HUDEP-2 (cell line): ENCODE measurements at regions not wholly inside any gene's neighbourhood (a gene's known extent, or its start where the extent isn't known, plus 50 kb on each side); places are given as distances from the start of the nearest gene placed in this dataset.
A peak's percentile ranks its signal among the peaks of the same experiment; 100 is the strongest.

Source experiments
- DNase-seq, 76 experiments: peaks; one replicate each; lab custom pipeline; 2025; ENCODE audit not compliant: unreplicated experiment in 76 of 76; lab: John Stamatoyannopoulos, UW

DNA sequence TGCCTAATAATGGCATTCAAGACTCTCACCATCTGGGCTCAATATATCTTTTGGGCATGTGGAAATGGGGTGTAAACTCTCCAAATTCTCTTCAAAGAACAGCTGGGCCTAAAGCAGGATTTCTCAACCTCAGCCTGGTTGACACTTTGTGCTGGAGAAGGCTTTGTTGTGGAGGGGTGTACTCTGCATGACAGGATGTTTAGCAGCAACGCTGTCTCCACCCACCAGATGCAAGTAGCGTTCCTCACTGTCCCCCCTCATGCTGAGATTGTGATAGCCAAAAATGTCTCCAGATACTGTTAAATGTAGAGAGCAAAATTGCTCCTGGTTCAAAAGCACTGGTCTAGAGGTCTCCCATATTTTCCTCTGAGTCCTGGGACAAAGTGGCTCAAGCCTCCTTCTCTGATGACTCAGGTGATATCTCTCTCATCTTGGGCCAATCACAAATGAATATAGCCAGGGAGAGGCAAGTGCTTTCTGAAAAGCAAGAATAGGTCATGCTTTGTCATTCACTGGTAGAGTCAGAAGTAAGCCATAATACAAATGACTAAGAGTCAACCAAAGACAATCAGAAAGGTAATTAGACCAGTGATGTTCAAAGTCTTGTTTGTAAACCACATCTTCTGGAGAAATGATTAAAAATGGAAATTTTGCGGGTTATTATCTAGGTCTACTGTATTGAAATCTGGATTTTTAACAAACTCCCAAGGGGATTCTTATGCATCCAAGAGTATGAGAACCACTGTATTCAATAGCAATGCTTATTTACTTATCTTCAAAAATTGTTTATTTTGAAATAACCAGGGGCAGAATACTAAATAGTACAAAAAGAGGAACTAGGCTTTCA lies 330.8 kb downstream of the PTEN start:
- no peak for DNase-seq

- DNase-seq: no peak
Observed at GRCh38 chr10:88194961-88195367, 331.5 kb downstream of the PTEN start.

GRCh38 chr10:88195841-88196240 lies 332.4 kb downstream of the PTEN start:
- no peak for DNase-seq

- DNase-seq: peak in 6 of 76 experiments; percentile 1 to 41 (median 10)
Observed at GRCh38 chr10:88196291-88196690, 332.9 kb downstream of the PTEN start.

- DNase-seq: no peak
Observed at GRCh38 chr10:88198023-88198422, 334.6 kb downstream of the PTEN start.

DNA sequence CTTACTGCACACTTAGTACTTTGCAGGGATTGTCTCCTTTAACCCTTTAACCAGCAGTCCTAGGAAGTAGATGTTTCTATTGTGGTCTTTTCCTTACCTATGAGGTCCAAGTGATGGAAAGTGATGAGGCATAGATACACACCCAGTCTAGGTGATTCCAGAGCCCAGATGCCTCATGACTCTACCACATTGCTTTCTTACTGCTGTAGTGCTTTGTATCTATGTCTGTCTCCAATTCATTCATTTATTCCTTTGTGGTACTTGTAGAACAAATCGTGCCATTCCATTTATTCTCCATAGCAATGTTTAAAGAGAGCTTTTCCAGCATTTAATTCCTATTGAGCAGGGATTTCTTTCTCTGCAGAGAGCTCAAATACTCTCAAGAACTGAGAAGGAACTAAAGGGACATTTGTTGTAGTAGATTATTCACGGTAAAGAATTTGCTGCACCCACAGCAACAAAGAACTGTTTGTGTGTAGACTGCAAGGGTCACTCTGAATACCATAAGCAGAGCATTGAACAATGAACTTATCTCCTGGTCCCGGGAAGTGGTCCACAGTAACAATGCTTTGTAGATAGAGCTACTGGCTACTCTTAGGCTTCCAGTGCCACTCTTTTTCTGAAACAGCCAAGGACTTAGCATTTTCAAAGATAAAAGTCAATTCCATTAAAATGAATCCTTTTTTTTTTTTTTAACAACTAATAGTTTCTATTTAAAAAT lies 337.0 kb downstream of the PTEN start:
- no peak for DNase-seq

DNA sequence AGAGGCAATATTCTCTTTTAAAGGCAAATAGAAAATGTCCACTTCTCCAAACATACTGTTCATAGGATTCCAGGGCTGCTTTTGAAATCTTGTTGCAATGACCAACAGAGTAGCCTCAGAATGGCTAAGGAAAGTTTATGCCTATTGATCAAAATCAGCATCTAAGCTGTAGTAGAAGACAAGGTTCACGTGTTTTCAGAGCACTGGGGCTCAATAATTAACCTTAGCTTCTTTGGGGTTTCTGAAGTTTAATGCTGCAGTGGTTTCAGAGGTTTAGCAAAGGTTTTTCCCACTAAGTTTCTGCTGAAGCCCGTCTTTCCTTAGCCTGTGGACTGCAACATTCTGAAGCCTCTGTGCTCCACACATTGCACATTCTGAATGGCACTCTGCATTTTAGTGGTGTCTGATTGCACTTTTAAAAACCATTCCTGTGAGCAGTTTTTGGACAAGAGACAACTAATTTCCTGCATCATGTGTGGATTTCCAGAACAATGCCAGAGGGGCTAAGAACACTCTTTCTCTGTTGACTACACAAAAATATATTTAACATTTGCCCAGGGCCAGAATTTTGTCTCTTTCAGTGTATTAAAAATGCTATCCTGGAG lies 342.5 kb downstream of the PTEN start:
- no peak for DNase-seq

DNA sequence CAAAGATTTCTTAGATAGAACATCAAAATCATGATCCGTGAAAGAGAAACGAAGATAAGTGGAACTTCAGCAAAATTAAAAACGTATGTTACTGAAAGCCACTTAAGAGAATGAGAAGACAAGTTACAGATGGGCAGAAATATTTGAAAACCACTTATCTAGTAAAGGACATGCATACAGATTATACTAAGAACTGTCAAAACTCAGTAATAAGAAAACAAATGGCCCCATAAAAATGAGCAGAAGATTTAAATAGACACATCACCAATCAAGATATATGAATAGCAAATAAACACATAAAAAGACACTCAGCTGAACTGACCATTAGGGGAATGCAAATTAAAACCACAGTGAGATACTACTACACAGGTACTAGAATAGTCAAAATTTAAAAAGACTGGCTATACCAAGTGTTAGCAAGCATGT lies 343.7 kb downstream of the PTEN start:
- no peak for DNase-seq

GRCh38 chr10:88209231-88209630 lies 345.8 kb downstream of the PTEN start:
- no peak for DNase-seq

DNA sequence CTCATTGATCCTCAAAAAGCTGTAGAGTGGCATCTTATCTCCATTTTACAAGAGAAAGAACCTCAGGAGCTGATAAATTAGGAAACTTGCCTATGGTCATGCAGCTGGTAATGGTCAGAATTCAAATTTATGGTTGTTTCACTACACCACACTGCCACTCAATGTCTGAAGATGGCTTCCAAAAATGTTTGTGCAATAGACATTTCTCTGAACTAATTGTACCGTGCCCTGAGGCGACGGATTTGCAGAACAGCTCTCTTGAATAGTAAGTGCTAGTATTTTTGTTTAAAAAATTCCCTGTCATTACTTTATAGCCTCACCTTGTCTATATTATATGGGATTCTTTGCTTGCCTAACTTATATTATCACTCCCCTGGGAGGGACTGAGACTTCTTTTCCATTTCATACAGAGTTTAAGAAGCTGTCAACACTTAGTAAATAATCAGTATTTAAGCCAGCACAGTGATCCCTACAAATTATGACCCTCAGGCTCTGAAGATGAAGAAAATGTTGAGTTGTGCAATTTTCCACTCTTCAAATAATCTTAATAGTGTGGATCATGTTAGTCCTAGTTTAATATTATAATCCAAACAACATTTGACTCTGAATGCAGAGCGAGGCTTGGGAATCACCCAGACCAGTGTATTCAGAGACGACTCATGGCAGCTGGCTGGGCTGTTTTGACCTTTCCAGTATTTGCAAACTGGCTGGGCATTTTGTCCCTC lies 346.6 kb downstream of the PTEN start:
- no peak for DNase-seq

- DNase-seq: no peak
Observed at GRCh38 chr10:88211230-88211629, 347.8 kb downstream of the PTEN start.

DNA sequence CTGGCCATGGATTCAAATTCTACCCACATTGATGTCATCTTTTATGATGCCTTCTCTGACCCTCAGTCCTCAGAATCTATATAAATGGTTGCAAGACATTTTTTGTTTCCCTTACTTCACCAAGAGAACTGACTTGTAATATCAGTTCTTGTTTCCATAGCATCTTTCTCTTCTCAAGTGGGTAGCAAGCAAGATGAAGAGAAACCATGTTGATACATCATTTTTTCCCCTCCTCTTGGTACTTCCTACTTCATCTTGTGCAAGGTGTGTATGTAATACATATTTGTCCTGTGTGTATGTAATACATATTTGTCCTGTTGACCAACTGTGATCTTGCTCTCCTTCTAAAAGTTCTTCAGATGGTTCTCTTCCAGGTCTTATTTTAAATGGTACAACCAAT lies 348.6 kb downstream of the PTEN start:
- no peak for DNase-seq

GRCh38 chr10:88213065-88213605 lies 349.7 kb downstream of the PTEN start:
- no peak for DNase-seq

DNA sequence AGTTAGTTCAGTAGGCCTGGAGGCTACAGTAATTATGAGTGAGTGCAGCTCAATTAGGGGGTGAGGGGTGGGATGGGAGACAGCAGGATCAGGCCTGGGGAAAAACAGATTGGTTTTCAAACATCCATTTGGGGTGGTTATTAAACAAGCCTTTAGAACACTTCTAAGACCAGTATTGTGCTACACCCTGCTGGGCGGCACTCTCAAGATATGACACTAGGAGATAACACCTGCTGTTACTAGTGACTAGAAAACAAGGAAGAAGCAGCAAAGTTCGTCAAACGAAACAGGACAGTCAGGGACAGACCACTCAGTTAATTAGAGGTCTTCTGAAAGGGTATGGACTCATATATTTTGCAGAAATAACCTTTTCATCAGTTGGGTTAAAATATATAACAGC lies 353.6 kb downstream of the PTEN start:
- peak in 52 of 76 experiments; percentile 2 to 66 (median 18) for DNase-seq

- no peak for DNase-seq
Observed at GRCh38 chr10:88218362-88218761, 354.9 kb downstream of the PTEN start.

- no peak for DNase-seq
Observed at GRCh38 chr10:88219753-88220152, 356.3 kb downstream of the PTEN start.

GRCh38 chr10:88221010-88221973 lies 357.9 kb downstream of the PTEN start:
- no peak for DNase-seq

GRCh38 chr10:88222881-88223280 lies 359.5 kb downstream of the PTEN start:
- no peak for DNase-seq
